Loucy (cell line): ENCODE measurements at regions not wholly inside any gene's neighbourhood (a gene's known extent, or its start where the extent isn't known, plus 50 kb on each side); places are given as distances from the start of the nearest gene placed in this dataset.

Source experiments
- H2AFZ ChIP-seq: fragments of 200-600 bp; sonication (generic); 2 replicates; pipeline ENCODE4 v1.6.0; 2016; ENCODE audit warnings: antibody characterized with exemption, mild to moderate bottlenecking, low read length, moderate library complexity
- H3F3A ChIP-seq: fragments of 200-600 bp; 2 replicates; pipeline ENCODE4 v1.6.0; 2016; ENCODE audit warnings: antibody characterized with exemption, low read depth, mild to moderate bottlenecking
- H3K27me3 ChIP-seq: fragments of 200-600 bp; sonication (generic); 2 replicates; pipeline ENCODE4 v1.6.1; 2014; ENCODE audit warnings: low read length, mild to moderate bottlenecking; ENCODE audit not compliant: insufficient read depth, poor library complexity, severe bottlenecking
- H3K36me3 ChIP-seq: fragments of 200-600 bp; sonication (generic); 2 replicates; pipeline ENCODE4 v1.6.1; 2016; ENCODE audit warnings: low read length; ENCODE audit not compliant: insufficient read depth
- H3K4me1 ChIP-seq: fragments of 200-600 bp; sonication (generic); 2 replicates; pipeline ENCODE4 v1.5.1; 2014; ENCODE audit warnings: low read length, mild to moderate bottlenecking; ENCODE audit not compliant: insufficient read depth, poor library complexity, severe bottlenecking
- H3K4me2 ChIP-seq: fragments of 200-600 bp; sonication (generic); 2 replicates; pipeline ENCODE4 v1.6.0; 2014; ENCODE audit warnings: antibody characterized with exemption, low read length, low read depth, mild to moderate bottlenecking; ENCODE audit not compliant: poor library complexity, severe bottlenecking
- H3K4me3 ChIP-seq: fragments of 200-600 bp; sonication (generic); 2 replicates; pipeline ENCODE4 v1.5.1; 2014; ENCODE audit warnings: low read length, mild to moderate bottlenecking, mixed read lengths; ENCODE audit not compliant: poor library complexity, severe bottlenecking
- H3K79me2 ChIP-seq: fragments of 200-600 bp; sonication (generic); 2 replicates; pipeline ENCODE4 v1.6.1; 2014; ENCODE audit warnings: low read length; ENCODE audit not compliant: insufficient read depth
- H3K9ac ChIP-seq: fragments of 200-600 bp; sonication (generic); 2 replicates; pipeline ENCODE4 v1.6.0; 2014; ENCODE audit warnings: mild to moderate bottlenecking, low read depth, low read length, moderate library complexity; ENCODE audit not compliant: poor library complexity, severe bottlenecking
- H3K9me2 ChIP-seq: fragments of 200-600 bp; sonication (generic); replicated peaks from 2 replicates; pipeline ENCODE4 v1.6.1; 2016; ENCODE audit warnings: low read depth, low read length, mixed read lengths
- H3K9me3 ChIP-seq: fragments of 200-600 bp; sonication (generic); 2 replicates; pipeline ENCODE4 v1.6.1; 2014; ENCODE audit warnings: mild to moderate bottlenecking, antibody characterized with exemption, low read length, low read depth; ENCODE audit not compliant: insufficient read depth
- H4K20me1 ChIP-seq: fragments of 200-600 bp; sonication (generic); 2 replicates; pipeline ENCODE4 v1.6.0; 2014; ENCODE audit warnings: antibody characterized with exemption, low read length, mild to moderate bottlenecking; ENCODE audit not compliant: insufficient read depth, poor library complexity, severe bottlenecking
- EZH2phosphoT487 ChIP-seq: fragments of 200-600 bp; IDR thresholded peaks from 2 replicates; pipeline ENCODE4 v1.6.1; 2018; ENCODE audit warnings: antibody characterized with exemption, mild to moderate bottlenecking, moderate library complexity, borderline replicate concordance
- TF ChIP-seq, protein P1 (sequence below): fragments of 200-600 bp; sonication (generic); conservative IDR thresholded peaks from 2 replicates; pipeline ENCODE4 v1.5.1; 2014; ENCODE audit warnings: mild to moderate bottlenecking, antibody characterized with exemption, low read length

- Histone ChIP-seq H3K9me3 (no peaks in the 10 kb centered on the region), H3K4me3 (no peak overlapping the region), H3K27me3 (no peaks in the 10 kb centered on the region), H3K9me2 (no peaks in the 10 kb centered on the region), H3K79me2 (no peaks in the 10 kb centered on the region), H3K9ac (no peak overlapping the region), H3K4me2 (no peak overlapping the region), H3F3A (no peaks in the 10 kb centered on the region), H2AFZ (no peak overlapping the region), H4K20me1 (no peaks in the 10 kb centered on the region), H3K36me3 (no peaks in the 10 kb centered on the region), H3K4me1 (no peaks in the 10 kb centered on the region)
- TF ChIP-seq EZH2phosphoT487, result no peak
- TF ChIP-seq, protein P1, sequence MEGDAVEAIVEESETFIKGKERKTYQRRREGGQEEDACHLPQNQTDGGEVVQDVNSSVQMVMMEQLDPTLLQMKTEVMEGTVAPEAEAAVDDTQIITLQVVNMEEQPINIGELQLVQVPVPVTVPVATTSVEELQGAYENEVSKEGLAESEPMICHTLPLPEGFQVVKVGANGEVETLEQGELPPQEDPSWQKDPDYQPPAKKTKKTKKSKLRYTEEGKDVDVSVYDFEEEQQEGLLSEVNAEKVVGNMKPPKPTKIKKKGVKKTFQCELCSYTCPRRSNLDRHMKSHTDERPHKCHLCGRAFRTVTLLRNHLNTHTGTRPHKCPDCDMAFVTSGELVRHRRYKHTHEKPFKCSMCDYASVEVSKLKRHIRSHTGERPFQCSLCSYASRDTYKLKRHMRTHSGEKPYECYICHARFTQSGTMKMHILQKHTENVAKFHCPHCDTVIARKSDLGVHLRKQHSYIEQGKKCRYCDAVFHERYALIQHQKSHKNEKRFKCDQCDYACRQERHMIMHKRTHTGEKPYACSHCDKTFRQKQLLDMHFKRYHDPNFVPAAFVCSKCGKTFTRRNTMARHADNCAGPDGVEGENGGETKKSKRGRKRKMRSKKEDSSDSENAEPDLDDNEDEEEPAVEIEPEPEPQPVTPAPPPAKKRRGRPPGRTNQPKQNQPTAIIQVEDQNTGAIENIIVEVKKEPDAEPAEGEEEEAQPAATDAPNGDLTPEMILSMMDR, result no peak
Observed at GRCh38 chr1:184324972-184325371, 61.9 kb upstream of the C1orf21 start.

DNA sequence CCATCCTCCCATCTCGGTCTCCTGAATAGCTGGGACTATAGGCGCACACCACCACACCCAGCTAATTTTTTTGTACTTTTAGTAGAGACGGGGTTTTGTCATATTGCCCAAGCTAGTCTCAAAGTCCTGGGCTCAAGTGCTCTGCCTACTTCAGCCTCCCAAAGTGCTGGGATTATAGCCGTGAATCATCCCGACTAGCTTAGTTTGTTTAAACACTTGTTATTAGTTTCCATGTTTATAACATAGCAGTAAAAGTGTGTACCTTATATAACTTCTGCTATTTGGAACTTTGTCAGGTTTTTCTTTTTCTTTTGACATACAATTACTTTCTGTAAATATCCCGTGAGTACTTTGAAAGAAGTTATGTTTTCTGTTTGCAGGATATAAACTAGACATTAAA is 60.6 kb upstream of the C1orf21 start:
- Histone ChIP-seq H3K4me1 (no peaks in the 10 kb centered on the region), H3K9me3 (no peaks in the 10 kb centered on the region), H3K36me3 (no peaks in the 10 kb centered on the region), H3F3A (no peaks in the 10 kb centered on the region), H3K27me3 (no peaks in the 10 kb centered on the region), H3K9ac (no peak overlapping the region), H3K4me3 (no peak overlapping the region), H2AFZ (no peak overlapping the region), H3K4me2 (no peak overlapping the region), H4K20me1 (no peaks in the 10 kb centered on the region), H3K79me2 (no peaks in the 10 kb centered on the region), H3K9me2 (no peaks in the 10 kb centered on the region)
- TF ChIP-seq EZH2phosphoT487, result no peak
- TF ChIP-seq, protein P1, result no peak

- no peaks in the 10 kb centered on the region for H3K79me2 ChIP-seq
- TF ChIP-seq EZH2phosphoT487, result no peak
- TF ChIP-seq, protein P1, result no peak
- no peak overlapping the region for H3K9ac ChIP-seq
- no peaks in the 10 kb centered on the region for H3K36me3 ChIP-seq
- no peak overlapping the region for H3K4me3 ChIP-seq
- H3K4me2 ChIP-seq, result no peak overlapping the region
- H3K27me3 ChIP-seq, result no peaks in the 10 kb centered on the region
- H2AFZ ChIP-seq, result no peak overlapping the region
- H3F3A ChIP-seq, result no peaks in the 10 kb centered on the region
- H3K9me2 ChIP-seq, result no peaks in the 10 kb centered on the region
- H3K9me3 ChIP-seq, result no peaks in the 10 kb centered on the region
- no peaks in the 10 kb centered on the region for H3K4me1 ChIP-seq
- H4K20me1 ChIP-seq, result no peaks in the 10 kb centered on the region
Observed at GRCh38 chr1:184329245-184329953, 57.4 kb upstream of the C1orf21 start.
